H9 (cell line): ENCODE measurements at regions not wholly inside any gene's neighbourhood (a gene's known extent, or its start where the extent isn't known, plus 50 kb on each side); places are given as distances from the start of the nearest gene placed in this dataset.

Experiments
- DNase-seq: peaks from one replicate; pipeline ENCODE4 v3.0.0-alpha.2; 2017
- H2AFZ ChIP-seq: one replicate; pipeline ENCODE4 v1.6.1; 2013; ENCODE audit warnings: mild to moderate bottlenecking, low read length, control low read depth, moderate library complexity
- H2AK5ac ChIP-seq: 2 replicates; pipeline ENCODE4 v1.6.1; 2013; ENCODE audit warnings: low read length, control low read depth, mixed read lengths; ENCODE audit not compliant: insufficient read length
- H2BK120ac ChIP-seq: one replicate; pipeline ENCODE4 v1.6.1; 2013; ENCODE audit warnings: low read depth, mild to moderate bottlenecking, low read length, control low read depth, inconsistent platforms; ENCODE audit not compliant: poor library complexity, severe bottlenecking
- H2BK12ac ChIP-seq: 2 replicates; pipeline ENCODE4 v1.6.1; 2013; ENCODE audit warnings: low read length, control low read depth, mixed read lengths, low read depth; ENCODE audit not compliant: insufficient read length
- H2BK15ac ChIP-seq: 2 replicates; pipeline ENCODE4 v1.6.1; 2013; ENCODE audit warnings: low read depth, low read length, control low read depth
- H2BK20ac ChIP-seq: one replicate; pipeline ENCODE4 v1.6.1; 2013; ENCODE audit warnings: low read depth, mild to moderate bottlenecking, low read length, control low read depth, inconsistent platforms; ENCODE audit not compliant: poor library complexity, severe bottlenecking
- H2BK5ac ChIP-seq: 2 replicates; pipeline ENCODE4 v1.6.1; 2013; ENCODE audit warnings: low read length, control low read depth, mixed read lengths; ENCODE audit not compliant: insufficient read length
- H3K14ac ChIP-seq: 2 replicates; pipeline ENCODE4 v1.6.1; 2013; ENCODE audit warnings: low read length, control low read depth; ENCODE audit not compliant: insufficient read depth
- H3K18ac ChIP-seq: 2 replicates; pipeline ENCODE4 v1.6.1; 2013; ENCODE audit warnings: low read depth, mild to moderate bottlenecking, mixed read lengths, low read length, control low read depth; ENCODE audit not compliant: insufficient read length
- H3K23ac ChIP-seq: 2 replicates; pipeline ENCODE4 v1.6.1; 2013; ENCODE audit warnings: low read length, control low read depth, mixed read lengths, low read depth; ENCODE audit not compliant: insufficient read length
- H3K23me2 ChIP-seq: 2 replicates; pipeline ENCODE4 v1.6.1; 2013; ENCODE audit warnings: low read depth, mild to moderate bottlenecking, mixed read lengths, low read length, control low read depth; ENCODE audit not compliant: insufficient read length, poor library complexity, severe bottlenecking
- H3K27ac ChIP-seq: 2 replicates; pipeline ENCODE4 v1.5.1; 2013; ENCODE audit warnings: low read length, control low read depth, mixed read lengths, low read depth; ENCODE audit not compliant: insufficient read length
- H3K27me3 ChIP-seq: 2 replicates; pipeline ENCODE4 v1.6.1; 2013; ENCODE audit warnings: low read length, control low read depth, inconsistent platforms; ENCODE audit not compliant: insufficient read depth
- H3K4ac ChIP-seq: 2 replicates; pipeline ENCODE4 v1.6.1; 2013; ENCODE audit warnings: low read depth, mild to moderate bottlenecking, control low read depth, inconsistent platforms, low read length, moderate library complexity
- H3K4me1 ChIP-seq: 2 replicates; pipeline ENCODE4 v1.6.1; 2013; ENCODE audit warnings: low read length, control low read depth, inconsistent platforms; ENCODE audit not compliant: insufficient read depth
- H3K4me2 ChIP-seq: 2 replicates; pipeline ENCODE4 v1.6.1; 2013; ENCODE audit warnings: low read length, control low read depth, mixed read lengths; ENCODE audit not compliant: insufficient read length, insufficient read depth
- H3K56ac ChIP-seq: 2 replicates; pipeline ENCODE4 v1.6.1; 2013; ENCODE audit warnings: low read depth, mild to moderate bottlenecking, mixed read lengths, low read length, control low read depth; ENCODE audit not compliant: insufficient read length
- H3K79me1 ChIP-seq: 2 replicates; pipeline ENCODE4 v1.6.1; 2013; ENCODE audit warnings: low read depth, mild to moderate bottlenecking, moderate library complexity, low read length, control low read depth, inconsistent platforms; ENCODE audit not compliant: insufficient read depth, poor library complexity, severe bottlenecking
- H3K79me2 ChIP-seq: 2 replicates; pipeline ENCODE4 v1.6.1; 2013; ENCODE audit warnings: low read length, control low read depth, inconsistent platforms; ENCODE audit not compliant: insufficient read depth
- H3K9ac ChIP-seq: 2 replicates; pipeline ENCODE4 v1.6.1; 2013; ENCODE audit warnings: low read length, control low read depth, mixed read lengths; ENCODE audit not compliant: insufficient read length; ENCODE audit errors: extremely low read depth
- H3K9me3 ChIP-seq: one replicate; pipeline ENCODE4 v1.6.1; 2013; ENCODE audit warnings: low read depth, low read length, inconsistent platforms; ENCODE audit not compliant: control insufficient read depth
- H3T11ph ChIP-seq: one replicate; pipeline ENCODE4 v1.6.1; 2013; ENCODE audit warnings: mild to moderate bottlenecking, low read length, control low read depth, inconsistent platforms
- H4K20me1 ChIP-seq: one replicate; pipeline ENCODE4 v1.6.1; 2013; ENCODE audit not compliant: control insufficient read depth, insufficient read length, insufficient read depth
- H4K5ac ChIP-seq: 2 replicates; pipeline ENCODE4 v1.6.1; 2013; ENCODE audit warnings: low read depth, mild to moderate bottlenecking, mixed read lengths, low read length, control low read depth; ENCODE audit not compliant: insufficient read length
- H4K8ac ChIP-seq: replicated peaks from 2 replicates; pipeline ENCODE4 v1.6.1; 2013; ENCODE audit warnings: low read length, control low read depth, mixed read lengths, low read depth; ENCODE audit not compliant: insufficient read length
- H4K91ac ChIP-seq: 2 replicates; pipeline ENCODE4 v1.6.1; 2013; ENCODE audit warnings: low read depth, mild to moderate bottlenecking, moderate library complexity, mixed read lengths, low read length, control low read depth; ENCODE audit not compliant: insufficient read length
- H3K27ac Mint-ChIP-seq, 3 experiments: 2 replicates in 2 of 3; 3 replicates in 1 of 3; pipeline ENCODE4 v1.8.0; 2020 to 2021; ENCODE audit warnings: mixed read lengths in 3 of 3, mild to moderate bottlenecking in 1 of 3, moderate library complexity in 1 of 3
- H3K27me3 Mint-ChIP-seq: 2 replicates; pipeline ENCODE4 v1.8.0; 2021; ENCODE audit warnings: low read depth, mild to moderate bottlenecking, moderate library complexity, mixed read lengths
- H3K36me3 Mint-ChIP-seq, 3 experiments: 2 replicates in 2 of 3; 3 replicates in 1 of 3; pipeline ENCODE4 v1.8.0; 2020 to 2021; ENCODE audit warnings: low read depth in 3 of 3, mixed read lengths in 3 of 3; ENCODE audit not compliant: insufficient read depth in 1 of 3
- H3K4me1 Mint-ChIP-seq, 2 experiments: 2 replicates each; pipeline ENCODE4 v1.8.0; 2020; ENCODE audit warnings: mixed read lengths in 2 of 2
- H3K4me3 Mint-ChIP-seq, 2 experiments: 2 replicates in 1 of 2; 3 replicates in 1 of 2; pipeline ENCODE4 v1.8.0; 2020 to 2021; ENCODE audit warnings: mild to moderate bottlenecking in 2 of 2, mixed read lengths in 2 of 2, moderate library complexity in 1 of 2
- H3K9me3 Mint-ChIP-seq, 2 experiments: 2 replicates in 1 of 2; 3 replicates in 1 of 2; pipeline ENCODE4 v1.8.0; 2020; ENCODE audit warnings: mild to moderate bottlenecking in 2 of 2, mixed read lengths in 2 of 2, moderate library complexity in 1 of 2
- CTCF ChIP-seq: fragments of 200-600 bp; sonication (generic); conservative IDR thresholded peaks from 3 replicates; pipeline ENCODE4 v1.8.0; 2021; ENCODE audit warnings: antibody characterized with exemption, mild to moderate bottlenecking
- WGBS: extraction: QIAGEN DNeasy Blood & Tissue Kit; methylation state at CpG from one replicate; pipeline ENCODE4 v1.1.7; 2013; ENCODE audit warnings: missing lambda C conversion rate, low lambda C conversion rate, mixed read lengths; ENCODE audit not compliant: insufficient read length; ENCODE audit errors: extremely low coverage; 5-methylcytosine and 5-hydroxymethylcytosine counted together

- Histone ChIP-seq H3K27ac (no peak overlapping the region), H4K8ac (no peak overlapping the region), H3T11ph (no peak overlapping the region), H3K23me2 (no peaks in the 10 kb centered on the region), H3K9ac (no peak overlapping the region), H3K27me3 (no peaks in the 10 kb centered on the region), H3K23ac (no peak overlapping the region), H3K79me2 (no peaks in the 10 kb centered on the region), H2AFZ (no peak overlapping the region), H4K91ac (no peak overlapping the region), H4K5ac (no peak overlapping the region), H2BK20ac (no peak overlapping the region), H3K4ac (no peak overlapping the region), H3K4me2 (no peak overlapping the region), H3K79me1 (no peaks in the 10 kb centered on the region), H2BK120ac (no peak overlapping the region), H2BK12ac (no peak overlapping the region), H3K18ac (no peak overlapping the region), H2BK15ac (no peak overlapping the region), H4K20me1 (no peaks in the 10 kb centered on the region), H3K14ac (no peak overlapping the region), H2AK5ac (no peak overlapping the region), H3K9me3 (no peaks in the 10 kb centered on the region), H3K56ac (no peak overlapping the region), H3K4me1 (no peaks in the 10 kb centered on the region), H2BK5ac (no peak overlapping the region)
- no peak for TF ChIP-seq CTCF
- peak overlapping the region in 1 of 3 experiments; percentile 62; a peak in 1 of 7 replicates for H3K27ac Mint-ChIP-seq
- no CpG with 5 or more reads among the region's 13 CpGs for WGBS
- H3K4me1 Mint-ChIP-seq = peaks cover 0 to 8% of the 10 kb centered on the region in 2 experiments; a peak in 1 of 4 replicates
- no peak overlapping the region for H3K4me3 Mint-ChIP-seq
- DNase-seq = no peak
- H3K9me3 Mint-ChIP-seq = no peaks in the 10 kb centered on the region
- peaks cover 0 to 3% (median 2%) of the 10 kb centered on the region in 3 experiments; a peak in 4 of 7 replicates for H3K36me3 Mint-ChIP-seq
- H3K27me3 Mint-ChIP-seq = no peaks in the 10 kb centered on the region
Measured at GRCh38 chr22:48709453-48709852, 1118.2 kb downstream of the BRD1 start.
